Lower lobe of right lung (tissue), 2 donors: ENCODE measurements at regions not wholly inside any gene's neighbourhood (a gene's known extent, or its start where the extent isn't known, plus 50 kb on each side); places are given as distances from the start of the nearest gene placed in this dataset.

Experiments used
- ATAC-seq, 2 donors: fragments of 200-7000 bp; cut with Tn5 transposase; one replicate each; pipeline ENCODE4 v1.9.1; 2020 to 2022; ENCODE audit warnings: mild to moderate bottlenecking in 2 of 2, moderate library complexity in 2 of 2
- DNase-seq: peaks from one replicate; pipeline ENCODE4 v3.0.0-alpha.2; 2020
- H3K27ac ChIP-seq: fragments of 200-600 bp; one replicate; pipeline ENCODE4 v1.8.0; 2022
- H3K27me3 ChIP-seq: fragments of 200-600 bp; one replicate; pipeline ENCODE4 v1.8.0; 2022; ENCODE audit warnings: low read depth
- H3K36me3 ChIP-seq: fragments of 200-600 bp; one replicate; pipeline ENCODE4 v1.8.0; 2022; ENCODE audit warnings: mild to moderate bottlenecking
- H3K4me1 ChIP-seq: fragments of 200-600 bp; one replicate; pipeline ENCODE4 v1.8.0; 2022
- H3K4me3 ChIP-seq: fragments of 200-600 bp; one replicate; pipeline ENCODE4 v1.8.0; 2022; ENCODE audit warnings: mild to moderate bottlenecking
- H3K9me3 ChIP-seq: fragments of 200-600 bp; one replicate; pipeline ENCODE4 v1.8.0; 2022
- CTCF ChIP-seq: fragments of 200-600 bp; IDR thresholded peaks from one replicate; pipeline ENCODE4 v1.8.0; 2022; ENCODE audit warnings: antibody characterized with exemption, mild to moderate bottlenecking
- intact Hi-C: fragments of 100-400 bp; cut with DNase I; formaldehyde crosslinking; loops from one replicate; pipeline ENCODE4 v1.11.0; 2022
- donor health status: DM: no; HTN: yes; CAD: no; lungs with severe emphysema.

GRCh38 chr6:155747491-155747890 is 291.9 kb upstream of the NOX3 start:
- no peaks in the 10 kb centered on the region for H3K36me3 ChIP-seq
- DNase-seq (no peak), ATAC-seq (no peak)
- H3K27me3 ChIP-seq = no peaks in the 10 kb centered on the region
- peaks cover 6% of the 10 kb centered on the region for H3K9me3 ChIP-seq
- no peak overlapping the region for H3K27ac ChIP-seq
- H3K4me1 ChIP-seq = no peaks in the 10 kb centered on the region
- intact Hi-C loops = no loop called here
- TF ChIP-seq CTCF = no peak
- H3K4me3 ChIP-seq = no peak overlapping the region

- no peaks in the 10 kb centered on the region for H3K27me3 ChIP-seq
Measured at GRCh38 chr6:155740781-155741399, 285.3 kb upstream of the NOX3 start.

GRCh38 chr6:155738602-155739105 is 283.0 kb upstream of the NOX3 start:
- H3K4me3 ChIP-seq = no peak overlapping the region
- intact Hi-C loops = no loop called here
- ATAC-seq = no peak
- H3K27ac ChIP-seq = no peak overlapping the region
- no peaks in the 10 kb centered on the region for H3K4me1 ChIP-seq
- no peaks in the 10 kb centered on the region for H3K27me3 ChIP-seq
- no peak for TF ChIP-seq CTCF
- DNase-seq = no peak
- H3K9me3 ChIP-seq = no peaks in the 10 kb centered on the region
- H3K36me3 ChIP-seq = no peaks in the 10 kb centered on the region

More at GRCh38 chr6:155740781-155741399, 285.3 kb upstream of the NOX3 start:
- no peak overlapping the region for H3K4me3 ChIP-seq
- no peak for TF ChIP-seq CTCF
- H3K36me3 ChIP-seq = no peaks in the 10 kb centered on the region
- no peaks in the 10 kb centered on the region for H3K9me3 ChIP-seq
- intact Hi-C loops = no loop called here
- H3K27ac ChIP-seq = no peak overlapping the region
- DNase-seq (no peak), ATAC-seq (no peak)
- no peaks in the 10 kb centered on the region for H3K4me1 ChIP-seq

- ATAC-seq (no peak), DNase-seq (no peak)
- intact Hi-C loops = no loop called here
- Histone ChIP-seq H3K36me3 (no peaks in the 10 kb centered on the region), H3K27ac (no peak overlapping the region), H3K4me1 (no peaks in the 10 kb centered on the region), H3K4me3 (no peak overlapping the region), H3K27me3 (no peaks in the 10 kb centered on the region), H3K9me3 (no peaks in the 10 kb centered on the region)
- no peak for TF ChIP-seq CTCF
Measured at GRCh38 chr6:155717374-155717773, 261.7 kb upstream of the NOX3 start.

- Histone ChIP-seq H3K36me3 (no peaks in the 10 kb centered on the region), H3K9me3 (no peaks in the 10 kb centered on the region), H3K27ac (no peak overlapping the region), H3K27me3 (no peaks in the 10 kb centered on the region), H3K4me3 (no peak overlapping the region), H3K4me1 (no peaks in the 10 kb centered on the region)
- DNase-seq (no peak), ATAC-seq (no peak)
- TF ChIP-seq CTCF = no peak
- intact Hi-C loops = no loop called here
Measured at GRCh38 chr6:155710704-155711103, 255.1 kb upstream of the NOX3 start.
